ENCODE measurements at regions not wholly inside any gene's neighbourhood (a gene's known extent, or its start where the extent isn't known, plus 50 kb on each side); places are given as distances from the start of the nearest gene placed in this dataset.

GRCh38 chr6:8633762-8634161 lies 198.4 kb upstream of the SLC35B3 start:
- TF ChIP-seq MAX (IDR thresholded peaks at IDR 0.05; ENCODE audit: insufficient read depth, insufficient read length) = no peak
- TF ChIP-seq EZH2 (IDR thresholded peaks at IDR 0.05; ENCODE audit: borderline replicate concordance, low read depth, low read length, severe bottlenecking) = no peak
- no peak for TF ChIP-seq MYC (IDR thresholded peaks at IDR 0.05; ENCODE audit: low read depth, low read length)
- TF ChIP-seq CTCF (IDR thresholded peaks at IDR 0.05; ENCODE audit: extremely low read depth in 1 of 2, insufficient read depth in 1 of 2, low read depth in 1 of 2, low read length in 2 of 2) = no peak
- no peak for TF ChIP-seq FOS (IDR thresholded peaks at IDR 0.05; ENCODE audit: borderline replicate concordance, insufficient read depth, low read length)
- no peak for TF ChIP-seq JUN (IDR thresholded peaks at IDR 0.05; ENCODE audit: borderline replicate concordance, insufficient read depth, insufficient read length, low read depth)
- TF ChIP-seq POLR2A (IDR thresholded peaks at IDR 0.05; ENCODE audit: low read depth, low read length) = no peak
- no peak for TF ChIP-seq GATA2 (IDR thresholded peaks at IDR 0.05; ENCODE audit: insufficient read depth, insufficient read length, low read depth, low read length)
- no peak for TF ChIP-seq POLR2AphosphoS5 (IDR thresholded peaks at IDR 0.05; ENCODE audit: insufficient read depth, low read depth, low read length)
- no peaks in the 10 kb centered on the region for H3K79me2 ChIP-seq (ENCODE audit: control insufficient read depth, insufficient read depth, low read length)
- dilution Hi-C loops (cut with MboI; ENCODE audit: extremely low pct_ligation_motif_present, low sequenced_read_pairs) = no loop called here
- intact Hi-C loops (cut with micrococcal nuclease) = no loop called here
- ChIA-PET POLR2A (no interaction called here), CTCF (no interaction called here)
- H4K20me1 ChIP-seq (replicated peaks; ENCODE audit: control insufficient read depth, extremely low read depth, insufficient read depth, low read length) = no peaks in the 10 kb centered on the region
- H3K9me1 ChIP-seq (replicated peaks; ENCODE audit: control insufficient read depth, extremely low read depth, insufficient read depth, low read length) = no peaks in the 10 kb centered on the region
- no peaks in the 10 kb centered on the region for H3K4me1 ChIP-seq (ENCODE audit: control insufficient read depth, extremely low read depth, insufficient read depth, low read length)
- H2AFZ ChIP-seq (ENCODE audit: low read depth, low read length) = no peak overlapping the region
- peaks cover 2% of the 10 kb centered on the region for H3K9me3 ChIP-seq (replicated peaks; ENCODE audit: control insufficient read depth, insufficient read depth, low read length)
- H3K4me2 ChIP-seq (ENCODE audit: insufficient read depth, low read length) = no peak overlapping the region
- no peak overlapping the region for H3K9ac ChIP-seq (replicated peaks; ENCODE audit: extremely low read depth, insufficient read depth, low read length)
- H3K4me3 ChIP-seq (replicated peaks in 1 of 3; ENCODE audit: insufficient read depth in 1 of 3, low read depth in 1 of 3, low read length in 3 of 3) = no peak overlapping the region
- FAIRE-seq (no peak), DNase-seq (ENCODE audit: low read depth, low spot score) (no peak)
- H3K36me3 ChIP-seq (ENCODE audit: control insufficient read depth in 2 of 2, extremely low read depth in 1 of 2, insufficient read depth in 2 of 2, low read length in 2 of 2) = no peaks in the 10 kb centered on the region
- H3K27ac ChIP-seq (ENCODE audit: insufficient read depth, low read depth, low read length) = no peak overlapping the region
- BruUV-seq (replicated peaks) = no TSS peak
- no peaks in the 10 kb centered on the region for H3K27me3 ChIP-seq (ENCODE audit: control insufficient read depth in 2 of 2, insufficient read depth in 2 of 2, low read length in 2 of 2)
